ENCODE measurements at regions not wholly inside any gene's neighbourhood (a gene's known extent, or its start where the extent isn't known, plus 50 kb on each side); places are given as distances from the start of the nearest gene placed in this dataset.

- H3K27ac ChIP-seq = no peak overlapping the region
- TF ChIP-seq, protein P1, sequence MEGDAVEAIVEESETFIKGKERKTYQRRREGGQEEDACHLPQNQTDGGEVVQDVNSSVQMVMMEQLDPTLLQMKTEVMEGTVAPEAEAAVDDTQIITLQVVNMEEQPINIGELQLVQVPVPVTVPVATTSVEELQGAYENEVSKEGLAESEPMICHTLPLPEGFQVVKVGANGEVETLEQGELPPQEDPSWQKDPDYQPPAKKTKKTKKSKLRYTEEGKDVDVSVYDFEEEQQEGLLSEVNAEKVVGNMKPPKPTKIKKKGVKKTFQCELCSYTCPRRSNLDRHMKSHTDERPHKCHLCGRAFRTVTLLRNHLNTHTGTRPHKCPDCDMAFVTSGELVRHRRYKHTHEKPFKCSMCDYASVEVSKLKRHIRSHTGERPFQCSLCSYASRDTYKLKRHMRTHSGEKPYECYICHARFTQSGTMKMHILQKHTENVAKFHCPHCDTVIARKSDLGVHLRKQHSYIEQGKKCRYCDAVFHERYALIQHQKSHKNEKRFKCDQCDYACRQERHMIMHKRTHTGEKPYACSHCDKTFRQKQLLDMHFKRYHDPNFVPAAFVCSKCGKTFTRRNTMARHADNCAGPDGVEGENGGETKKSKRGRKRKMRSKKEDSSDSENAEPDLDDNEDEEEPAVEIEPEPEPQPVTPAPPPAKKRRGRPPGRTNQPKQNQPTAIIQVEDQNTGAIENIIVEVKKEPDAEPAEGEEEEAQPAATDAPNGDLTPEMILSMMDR (IDR thresholded peaks at IDR 0.05; ENCODE audit: low read depth, low read length) = no peak
- H3K36me3 ChIP-seq = no peaks in the 10 kb centered on the region
- H3K27me3 ChIP-seq (ENCODE audit: insufficient read depth, low read depth, severe bottlenecking) = no peaks in the 10 kb centered on the region
- no peak overlapping the region for H3K4me3 ChIP-seq (ENCODE audit: low read depth, low read length)
- no peak for DNase-seq
- H3K9me3 ChIP-seq (ENCODE audit: severe bottlenecking) = no peaks in the 10 kb centered on the region
Measured at GRCh38 chr5:133679534-133679933, 67.2 kb upstream of the FSTL4 start.

GRCh38 chr5:133675376-133676154, 63.2 kb upstream of the FSTL4 start:
- Histone ChIP-seq H3K27ac (no peak overlapping the region), H3K4me3 (ENCODE audit: low read depth, low read length) (no peak overlapping the region), H3K27me3 (ENCODE audit: insufficient read depth, low read depth, severe bottlenecking) (no peaks in the 10 kb centered on the region), H3K36me3 (no peaks in the 10 kb centered on the region), H3K9me3 (ENCODE audit: severe bottlenecking) (no peaks in the 10 kb centered on the region)
- no peak for DNase-seq
- TF ChIP-seq, protein P1 (IDR thresholded peaks at IDR 0.05; ENCODE audit: low read depth, low read length) = no peak

GRCh38 chr5:133670336-133670735, 58.0 kb upstream of the FSTL4 start:
- no peak for DNase-seq
- H3K27me3 ChIP-seq (ENCODE audit: insufficient read depth, low read depth, severe bottlenecking) = no peaks in the 10 kb centered on the region
- no peaks in the 10 kb centered on the region for H3K9me3 ChIP-seq (ENCODE audit: severe bottlenecking)
- TF ChIP-seq, protein P1 (IDR thresholded peaks at IDR 0.05; ENCODE audit: low read depth, low read length) = no peak
- H3K27ac ChIP-seq = no peak overlapping the region
- H3K36me3 ChIP-seq = no peaks in the 10 kb centered on the region
- no peak overlapping the region for H3K4me3 ChIP-seq (ENCODE audit: low read depth, low read length)

- DNase-seq = no peak
- H3K36me3 ChIP-seq = no peaks in the 10 kb centered on the region
- TF ChIP-seq, protein P1 (IDR thresholded peaks at IDR 0.05; ENCODE audit: low read depth, low read length) = no peak
- H3K27me3 ChIP-seq (ENCODE audit: insufficient read depth, low read depth, severe bottlenecking) = no peaks in the 10 kb centered on the region
- no peaks in the 10 kb centered on the region for H3K9me3 ChIP-seq (ENCODE audit: severe bottlenecking)
- no peak overlapping the region for H3K4me3 ChIP-seq (ENCODE audit: low read depth, low read length)
- H3K27ac ChIP-seq = no peak overlapping the region
Measured at GRCh38 chr5:133669472-133669871, 57.1 kb upstream of the FSTL4 start.

DNA sequence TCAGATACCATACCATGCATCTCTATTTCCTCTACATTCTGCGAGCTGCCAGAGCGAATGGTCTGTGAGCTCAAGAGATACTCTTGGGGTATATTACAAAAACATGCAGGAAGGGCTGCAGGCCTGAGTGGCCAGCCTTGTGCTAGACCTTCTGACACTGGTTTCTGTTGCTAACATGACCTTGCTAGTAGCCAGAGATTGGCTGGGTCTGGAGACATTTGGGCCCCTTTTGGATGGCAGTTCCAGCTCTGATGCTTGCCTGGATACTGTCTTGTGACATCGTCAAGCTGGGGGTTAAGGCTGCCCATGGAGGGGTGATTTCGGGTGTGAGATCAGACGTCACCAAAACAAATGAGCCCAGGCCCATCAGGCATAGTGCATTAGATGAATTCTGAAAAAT, 56.1 kb upstream of the FSTL4 start:
- TF ChIP-seq, protein P1 (IDR thresholded peaks at IDR 0.05; ENCODE audit: low read depth, low read length) = no peak
- H3K27me3 ChIP-seq (ENCODE audit: insufficient read depth, low read depth, severe bottlenecking) = no peaks in the 10 kb centered on the region
- H3K27ac ChIP-seq = no peak overlapping the region

DNA sequence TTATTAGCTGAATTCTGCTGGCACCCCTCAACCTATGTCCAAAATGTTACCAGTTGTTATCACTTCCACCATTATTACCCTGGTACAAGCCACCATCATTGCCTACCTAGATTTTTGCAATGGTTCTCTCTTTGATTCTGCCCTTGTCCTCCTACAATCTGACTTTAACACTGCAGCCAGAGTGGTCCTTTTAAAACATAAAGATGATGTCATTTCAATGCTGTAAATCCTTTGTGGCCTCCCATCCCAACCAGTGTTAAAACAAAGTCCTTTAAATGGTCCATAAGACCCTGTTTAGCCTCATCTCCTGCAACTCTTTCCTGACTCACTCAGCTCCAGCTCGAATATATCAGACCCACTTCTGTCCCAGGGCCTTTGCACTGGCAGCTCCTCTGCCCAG, 54.9 kb upstream of the FSTL4 start:
- DNase-seq = no peak
- TF ChIP-seq, protein P1 (IDR thresholded peaks at IDR 0.05; ENCODE audit: low read depth, low read length) = no peak
- H3K27me3 ChIP-seq (ENCODE audit: insufficient read depth, low read depth, severe bottlenecking) = no peaks in the 10 kb centered on the region
- H3K27ac ChIP-seq = no peak overlapping the region
- no peak overlapping the region for H3K4me3 ChIP-seq (ENCODE audit: low read depth, low read length)
- H3K9me3 ChIP-seq (ENCODE audit: severe bottlenecking) = no peaks in the 10 kb centered on the region
- H3K36me3 ChIP-seq = no peaks in the 10 kb centered on the region

More for the DNA sequence above, 56.1 kb upstream of the FSTL4 start:
- Histone ChIP-seq H3K9me3 (ENCODE audit: severe bottlenecking) (no peaks in the 10 kb centered on the region), H3K4me3 (ENCODE audit: low read depth, low read length) (no peak overlapping the region), H3K36me3 (no peaks in the 10 kb centered on the region)
- DNase-seq = no peak
